NCI-H187 treated with DMSO at 0.1 percent for 48 hours (cell line): ENCODE measurements at regions not wholly inside any gene's neighbourhood (a gene's known extent, or its start where the extent isn't known, plus 50 kb on each side); places are given as distances from the start of the nearest gene placed in this dataset.

Experiments used
- DNase-seq: peaks from one replicate; lab custom pipeline; 2025; lab: John Stamatoyannopoulos, UW

DNA sequence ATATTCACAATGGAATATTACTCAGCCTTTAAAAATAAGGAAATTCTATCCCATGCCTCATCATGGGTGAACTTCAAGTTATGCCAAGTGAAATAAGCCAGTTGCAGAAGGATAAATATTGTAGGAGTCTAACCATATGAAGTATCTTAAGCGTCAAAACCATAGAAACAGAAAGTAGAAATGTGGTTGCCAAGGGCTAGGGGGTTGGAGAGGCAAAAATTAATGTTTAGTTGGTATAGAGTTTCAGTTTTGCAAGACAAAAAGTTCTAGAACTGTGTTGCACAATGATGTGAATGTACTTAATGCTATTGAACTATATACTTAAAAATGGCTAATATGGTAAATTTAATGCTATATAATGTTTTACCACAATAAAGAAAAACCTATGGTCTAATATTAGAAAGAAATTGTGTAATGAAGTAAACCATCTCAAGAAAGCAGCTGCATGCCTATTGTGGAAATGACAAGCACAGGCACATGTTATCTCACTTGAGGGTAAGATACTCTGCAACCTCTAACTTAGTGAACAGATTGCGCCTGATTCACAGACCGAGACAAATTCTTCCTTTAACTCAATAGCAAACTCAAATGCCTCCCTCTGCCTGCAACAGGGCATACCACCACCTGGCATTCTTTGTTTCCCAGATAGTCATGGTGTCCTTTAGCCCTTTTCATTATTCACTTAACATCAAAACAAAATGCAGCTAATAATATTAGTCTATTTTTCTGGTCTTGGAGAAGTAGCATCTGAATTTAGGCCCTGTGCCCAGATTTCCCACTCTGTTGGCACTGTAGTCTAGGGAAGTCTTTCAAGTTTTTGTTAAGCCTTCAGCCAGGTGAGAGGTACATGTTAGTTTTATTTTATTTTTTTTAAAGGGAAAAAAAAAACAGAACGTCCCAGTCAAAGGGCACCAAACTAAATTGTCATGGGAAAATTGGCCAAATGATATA lies 80.2 kb upstream of the ACP3 start:
- no peak for DNase-seq

GRCh38 chr3:132237652-132238032 lies 79.6 kb upstream of the ACP3 start:
- DNase-seq = no peak

- DNase-seq = no peak
Measured at GRCh38 chr3:132239587-132239986, 77.6 kb upstream of the ACP3 start.

GRCh38 chr3:132241776-132242514 lies 75.3 kb upstream of the ACP3 start:
- no peak for DNase-seq

DNA sequence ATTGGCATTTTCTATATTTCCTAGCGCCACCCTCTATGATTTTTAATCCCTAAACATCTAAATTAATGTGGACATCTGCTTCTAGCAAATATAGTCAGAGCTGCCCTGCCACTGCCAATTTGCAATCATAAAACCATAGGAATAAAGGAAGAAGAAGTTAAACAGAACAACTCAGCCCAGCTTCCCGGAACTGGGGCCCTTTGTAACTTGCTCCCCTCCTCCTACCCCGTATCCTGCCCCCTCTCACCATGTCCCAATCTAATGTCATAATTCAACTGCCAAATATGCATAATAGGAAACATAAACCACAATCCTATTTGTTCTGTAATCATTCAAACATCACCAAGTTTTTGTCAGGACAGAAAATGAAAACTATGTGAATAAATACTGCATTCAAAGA lies 74.4 kb upstream of the ACP3 start:
- no peak for DNase-seq

GRCh38 chr3:132245552-132246142 lies 71.6 kb upstream of the ACP3 start:
- no peak for DNase-seq

- no peak for DNase-seq
Measured at GRCh38 chr3:132246212-132246611, 71.0 kb upstream of the ACP3 start.

DNA sequence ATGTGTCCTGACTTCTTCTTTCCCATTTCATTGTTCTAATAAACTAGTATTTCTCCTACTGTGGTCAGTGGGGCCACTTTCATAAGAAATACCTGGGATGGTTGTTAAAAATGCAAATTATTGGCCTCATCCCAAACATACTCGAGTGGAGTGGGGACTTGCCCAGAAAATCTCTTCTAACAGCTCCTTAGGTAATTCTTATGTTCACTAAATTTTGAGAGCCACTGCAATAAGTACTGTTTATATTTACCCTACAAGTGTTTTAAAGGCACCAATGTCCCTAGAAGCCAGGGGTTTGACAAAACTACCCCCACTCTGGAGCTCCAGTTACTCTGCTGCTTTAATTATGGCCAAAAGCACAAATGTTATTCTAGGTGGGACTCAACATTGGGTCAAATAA lies 70.0 kb upstream of the ACP3 start:
- DNase-seq = no peak

- no peak for DNase-seq
Measured at GRCh38 chr3:132248490-132248889, 68.7 kb upstream of the ACP3 start.

GRCh38 chr3:132253262-132253878 lies 63.8 kb upstream of the ACP3 start:
- DNase-seq = no peak

- DNase-seq = no peak
Measured at GRCh38 chr3:132254076-132254755, 63.0 kb upstream of the ACP3 start.

DNA sequence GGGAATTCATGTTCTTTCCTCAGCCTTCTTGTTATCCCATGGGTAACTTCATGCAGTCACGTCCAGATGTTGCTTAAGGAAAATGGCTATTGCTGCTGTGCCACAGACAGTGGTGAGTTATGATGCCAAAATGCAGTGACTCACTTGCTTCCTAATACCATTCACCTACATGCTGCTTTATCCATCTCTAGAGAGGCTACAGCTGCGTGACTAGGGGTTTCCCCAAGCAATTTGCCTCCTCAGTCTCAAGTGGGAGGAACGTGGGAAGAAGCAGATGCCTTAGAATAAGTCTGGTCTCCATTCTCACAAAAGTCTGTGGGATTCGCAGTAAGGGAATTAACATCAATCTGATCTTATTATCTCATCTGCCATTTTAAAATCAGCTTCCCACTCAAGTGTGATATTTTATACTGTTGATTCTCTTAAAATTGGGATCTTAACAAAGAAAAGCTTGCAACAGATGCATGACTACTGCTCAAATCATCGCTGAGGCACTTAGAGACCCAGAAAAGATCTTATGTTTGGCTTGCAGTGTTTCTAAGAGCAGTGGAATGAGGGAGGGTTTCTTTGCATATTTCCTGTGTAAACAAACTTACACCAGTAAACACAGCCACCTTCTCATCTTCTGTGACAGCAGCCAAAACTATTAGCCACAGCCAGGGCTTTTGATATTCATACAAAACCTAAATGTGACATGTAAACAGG lies 62.0 kb upstream of the ACP3 start:
- no peak for DNase-seq

GRCh38 chr3:132256989-132257388 lies 60.2 kb upstream of the ACP3 start:
- no peak for DNase-seq

DNA sequence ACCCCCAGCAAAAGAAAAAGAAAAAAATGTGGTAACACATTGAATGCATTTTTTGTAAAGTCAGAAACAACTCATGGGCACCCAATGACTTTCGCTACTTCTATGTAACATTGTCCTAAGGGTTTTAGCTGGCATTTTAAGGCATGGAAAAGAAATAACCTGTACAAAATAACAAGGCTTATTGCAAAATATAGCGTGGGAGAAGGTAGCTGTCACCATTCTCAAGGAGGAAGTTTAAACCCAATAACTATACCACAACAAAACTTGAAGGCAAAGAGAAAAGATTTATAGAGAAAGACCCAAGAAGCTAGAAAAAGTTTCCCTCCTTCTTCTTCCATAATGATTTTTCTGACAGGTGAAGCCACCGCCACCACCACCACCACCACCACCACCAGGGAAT lies 55.7 kb upstream of the ACP3 start:
- DNase-seq = no peak

DNA sequence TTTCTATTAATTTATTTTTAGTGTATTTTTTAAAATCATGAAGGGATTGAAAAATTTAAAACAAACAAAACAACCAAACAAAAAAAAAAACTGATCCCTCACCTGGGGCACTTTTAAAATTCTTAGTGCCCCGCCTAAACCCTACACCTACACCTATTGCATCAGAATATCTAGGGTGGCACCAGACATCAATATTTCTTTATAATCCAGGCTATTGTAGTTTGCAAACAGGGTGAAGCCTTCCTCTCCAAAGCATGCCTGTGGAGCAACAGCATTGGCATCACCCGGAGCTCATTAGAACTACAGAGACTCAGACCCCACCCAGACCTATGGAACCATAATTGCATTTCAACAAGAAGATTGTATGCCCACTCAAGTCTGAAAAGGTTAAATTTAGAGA lies 54.9 kb upstream of the ACP3 start:
- DNase-seq = no peak

- DNase-seq = no peak
Measured at GRCh38 chr3:132262956-132263355, 54.3 kb upstream of the ACP3 start.

GRCh38 chr3:132265028-132265427 lies 52.2 kb upstream of the ACP3 start:
- DNase-seq = no peak

DNA sequence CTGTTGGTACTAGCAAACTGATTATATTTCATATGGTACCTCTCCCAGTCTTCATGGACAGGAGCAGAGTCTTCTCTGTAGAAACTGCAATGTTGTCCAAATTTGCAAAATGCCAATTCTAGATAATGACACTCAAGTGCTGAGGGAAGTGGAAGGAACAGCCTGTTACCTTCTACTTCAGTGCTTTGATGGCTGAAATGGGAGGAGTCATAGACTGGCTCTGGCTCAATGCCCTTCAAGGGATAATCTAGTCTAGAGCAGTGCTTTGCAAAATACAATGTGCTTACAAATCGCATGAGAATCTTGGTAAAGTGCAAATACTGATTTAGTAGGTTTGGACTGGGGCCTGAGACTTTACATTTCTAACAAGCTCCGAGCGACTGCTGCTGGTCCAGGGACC lies 51.7 kb upstream of the ACP3 start:
- DNase-seq = no peak

GRCh38 chr3:132267391-132267993 lies 49.7 kb upstream of the ACP3 start:
- no peak for DNase-seq
